ENCODE measurements at regions not wholly inside any gene's neighbourhood (a gene's known extent, or its start where the extent isn't known, plus 50 kb on each side); places are given as distances from the start of the nearest gene placed in this dataset.

DNA sequence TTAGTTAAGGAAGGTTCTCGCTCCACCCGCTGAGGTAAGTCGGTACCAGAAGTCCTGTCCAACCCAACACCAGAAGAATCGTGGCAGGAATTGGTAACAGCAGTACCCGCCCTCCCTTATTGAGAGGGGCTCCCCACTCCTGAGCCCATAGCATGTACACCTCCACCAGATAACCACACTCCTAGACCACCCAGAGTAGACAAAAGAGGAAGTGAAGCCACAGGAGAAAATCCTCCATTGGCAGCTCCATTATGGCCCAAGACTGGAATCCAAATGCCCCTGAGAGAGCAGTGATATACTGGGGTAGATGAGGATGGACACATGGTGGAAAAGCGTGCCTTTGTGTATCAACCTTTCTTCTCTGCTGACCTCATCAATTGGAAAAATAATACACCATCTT is 106.1 kb upstream of the EPB41L4A start:
- Histone ChIP-seq H3K27ac (no peak overlapping the region), H3K9me3 (ENCODE audit: low read depth) (no peaks in the 10 kb centered on the region), H3K4me2 (no peak overlapping the region), H3K27me3 (no peaks in the 10 kb centered on the region), H4K20me1 (ENCODE audit: insufficient read depth, poor library complexity, severe bottlenecking) (no peaks in the 10 kb centered on the region), H2AFZ (no peak overlapping the region), H3K36me3 (replicated peaks; ENCODE audit: insufficient read depth, low read depth) (no peaks in the 10 kb centered on the region), H3K79me2 (no peaks in the 10 kb centered on the region), H3K4me3 (no peak overlapping the region), H3K9me2 (replicated peaks; ENCODE audit: insufficient read depth) (no peaks in the 10 kb centered on the region), H3K4me1 (ENCODE audit: insufficient read depth) (no peaks in the 10 kb centered on the region)
- no peak for DNase-seq (ENCODE audit: low spot score)
- TF ChIP-seq EZH2 (IDR thresholded peaks at IDR 0.05; ENCODE audit: borderline replicate concordance): no peak
- TF ChIP-seq EZH2phosphoT487 (IDR thresholded peaks at IDR 0.05; ENCODE audit: low read depth, severe bottlenecking, unreplicated experiment): no peak
- TF ChIP-seq, protein P1, sequence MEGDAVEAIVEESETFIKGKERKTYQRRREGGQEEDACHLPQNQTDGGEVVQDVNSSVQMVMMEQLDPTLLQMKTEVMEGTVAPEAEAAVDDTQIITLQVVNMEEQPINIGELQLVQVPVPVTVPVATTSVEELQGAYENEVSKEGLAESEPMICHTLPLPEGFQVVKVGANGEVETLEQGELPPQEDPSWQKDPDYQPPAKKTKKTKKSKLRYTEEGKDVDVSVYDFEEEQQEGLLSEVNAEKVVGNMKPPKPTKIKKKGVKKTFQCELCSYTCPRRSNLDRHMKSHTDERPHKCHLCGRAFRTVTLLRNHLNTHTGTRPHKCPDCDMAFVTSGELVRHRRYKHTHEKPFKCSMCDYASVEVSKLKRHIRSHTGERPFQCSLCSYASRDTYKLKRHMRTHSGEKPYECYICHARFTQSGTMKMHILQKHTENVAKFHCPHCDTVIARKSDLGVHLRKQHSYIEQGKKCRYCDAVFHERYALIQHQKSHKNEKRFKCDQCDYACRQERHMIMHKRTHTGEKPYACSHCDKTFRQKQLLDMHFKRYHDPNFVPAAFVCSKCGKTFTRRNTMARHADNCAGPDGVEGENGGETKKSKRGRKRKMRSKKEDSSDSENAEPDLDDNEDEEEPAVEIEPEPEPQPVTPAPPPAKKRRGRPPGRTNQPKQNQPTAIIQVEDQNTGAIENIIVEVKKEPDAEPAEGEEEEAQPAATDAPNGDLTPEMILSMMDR (IDR thresholded peaks at IDR 0.05; ENCODE audit: poor library complexity): no peak
- 94% methylated on average over 6 of the region's 6 CpGs for WGBS (ENCODE audit: low lambda C conversion rate, missing lambda C conversion rate)

DNA sequence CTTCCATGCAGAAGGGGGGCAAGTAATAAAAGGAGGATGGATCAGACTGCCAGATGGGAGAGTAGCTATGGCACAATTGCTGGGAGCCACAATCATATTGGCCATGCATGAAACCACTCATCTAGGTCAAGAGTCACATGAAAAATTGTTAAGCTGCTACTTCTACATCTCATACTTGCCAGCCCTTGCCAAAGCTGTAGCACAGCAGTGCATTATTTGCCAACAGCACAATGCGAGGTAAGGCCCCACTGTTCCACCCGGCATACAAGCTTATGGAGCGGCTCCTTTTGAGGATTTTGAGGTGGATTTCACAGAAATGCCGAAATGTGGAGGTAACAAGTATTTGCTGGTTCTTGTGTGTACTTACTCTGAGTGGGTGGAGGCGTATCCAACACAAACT is 109.9 kb upstream of the EPB41L4A start:
- no peak overlapping the region for H3K4me3 ChIP-seq
- 93% methylated on average over 5 of the region's 5 CpGs for WGBS (ENCODE audit: low lambda C conversion rate, missing lambda C conversion rate)
- DNase-seq (ENCODE audit: low spot score): no peak
- H3K4me1 ChIP-seq (ENCODE audit: insufficient read depth): no peaks in the 10 kb centered on the region
- TF ChIP-seq EZH2 (IDR thresholded peaks at IDR 0.05; ENCODE audit: borderline replicate concordance) (no peak), EZH2phosphoT487 (IDR thresholded peaks at IDR 0.05; ENCODE audit: low read depth, severe bottlenecking, unreplicated experiment) (no peak)
- TF ChIP-seq, protein P1 (IDR thresholded peaks at IDR 0.05; ENCODE audit: poor library complexity): no peak
- H3K79me2 ChIP-seq: no peaks in the 10 kb centered on the region
- no peaks in the 10 kb centered on the region for H3K36me3 ChIP-seq (replicated peaks; ENCODE audit: insufficient read depth, low read depth)
- no peaks in the 10 kb centered on the region for H4K20me1 ChIP-seq (ENCODE audit: insufficient read depth, poor library complexity, severe bottlenecking)
- no peak overlapping the region for H3K4me2 ChIP-seq
- H3K9me3 ChIP-seq (ENCODE audit: low read depth): no peaks in the 10 kb centered on the region
- no peaks in the 10 kb centered on the region for H3K27me3 ChIP-seq
- H3K27ac ChIP-seq: no peak overlapping the region
- H2AFZ ChIP-seq: no peak overlapping the region
- no peaks in the 10 kb centered on the region for H3K9me2 ChIP-seq (replicated peaks; ENCODE audit: insufficient read depth)

DNA sequence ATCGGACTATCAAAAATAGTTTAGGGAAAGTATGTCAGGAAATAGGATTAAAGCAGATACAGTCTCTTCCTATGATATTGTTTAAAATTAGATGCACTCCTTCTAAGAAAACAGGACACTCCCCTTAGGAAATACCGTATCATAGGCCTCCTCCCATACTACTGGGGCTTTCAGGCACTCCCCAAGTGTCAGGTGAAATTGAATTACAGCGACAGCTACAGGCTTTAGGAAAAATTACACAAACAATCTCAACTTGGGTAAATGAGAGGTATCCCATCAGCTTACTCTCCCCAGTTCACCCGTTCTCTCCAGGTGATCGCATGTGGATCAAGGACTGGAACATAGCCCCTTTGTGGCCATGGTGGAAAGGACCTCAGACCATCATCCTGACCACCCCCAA is 110.4 kb upstream of the EPB41L4A start:
- Histone ChIP-seq H3K27ac (no peak overlapping the region), H3K4me1 (ENCODE audit: insufficient read depth) (no peaks in the 10 kb centered on the region), H3K9me3 (ENCODE audit: low read depth) (no peaks in the 10 kb centered on the region), H3K4me3 (no peak overlapping the region), H3K79me2 (no peaks in the 10 kb centered on the region), H3K27me3 (no peaks in the 10 kb centered on the region), H4K20me1 (ENCODE audit: insufficient read depth, poor library complexity, severe bottlenecking) (no peaks in the 10 kb centered on the region), H3K36me3 (replicated peaks; ENCODE audit: insufficient read depth, low read depth) (no peaks in the 10 kb centered on the region), H3K4me2 (no peak overlapping the region), H2AFZ (no peak overlapping the region), H3K9me2 (replicated peaks; ENCODE audit: insufficient read depth) (no peaks in the 10 kb centered on the region)
- 43% methylated on average over 5 of the region's 5 CpGs for WGBS (ENCODE audit: low lambda C conversion rate, missing lambda C conversion rate)
- DNase-seq (ENCODE audit: low spot score): no peak
- TF ChIP-seq, protein P1 (IDR thresholded peaks at IDR 0.05; ENCODE audit: poor library complexity): no peak
- no peak for TF ChIP-seq EZH2 (IDR thresholded peaks at IDR 0.05; ENCODE audit: borderline replicate concordance)
- TF ChIP-seq EZH2phosphoT487 (IDR thresholded peaks at IDR 0.05; ENCODE audit: low read depth, severe bottlenecking, unreplicated experiment): no peak
